Stimulated activated CD4-positive, alpha-beta T cell treated with anti-CD3 and anti-CD28 coated beads, Interleukin-4, amount 100 ng/mL, for 1 hour (primary cell): ENCODE measurements at regions not wholly inside any gene's neighbourhood (a gene's known extent, or its start where the extent isn't known, plus 50 kb on each side); places are given as distances from the start of the nearest gene placed in this dataset.
"Not testable (repeated sequence)": the region's sequence is repeated elsewhere in the genome, so short reads cannot be mapped to it uniquely, and the experiment has no call there.

Experiments
- DNase-seq: peaks from one replicate; pipeline ENCODE4 v3.0.0-alpha.2; 2020

- no peak for DNase-seq
Observed at GRCh38 chr3:107939691-107940442, 151.0 kb downstream of the CD47 start.

- peak; percentile 4 for DNase-seq
Observed at GRCh38 chr3:107938143-107938542, 152.7 kb downstream of the CD47 start.

GRCh38 chr3:107934808-107935207 lies 156.0 kb downstream of the CD47 start:
- DNase-seq, result no peak

- no peak for DNase-seq
Observed at GRCh38 chr3:107933450-107933849, 157.4 kb downstream of the CD47 start.

GRCh38 chr3:107931326-107931725 lies 159.5 kb downstream of the CD47 start:
- no peak for DNase-seq

GRCh38 chr3:107929088-107929487 lies 161.7 kb downstream of the CD47 start:
- no peak for DNase-seq

GRCh38 chr3:107928084-107928445 lies 162.8 kb downstream of the CD47 start:
- DNase-seq, result no peak

- peak; percentile 75 for DNase-seq
Observed at GRCh38 chr3:107927361-107928083, 163.3 kb downstream of the CD47 start.

GRCh38 chr3:107925851-107926250 lies 165.0 kb downstream of the CD47 start:
- no peak for DNase-seq

- DNase-seq, result no peak
Observed at GRCh38 chr3:107921038-107921437, 169.8 kb downstream of the CD47 start.

- no peak for DNase-seq
Observed at GRCh38 chr3:107920538-107920937, 170.3 kb downstream of the CD47 start.

- no peak for DNase-seq
Observed at GRCh38 chr3:107919239-107919638, 171.6 kb downstream of the CD47 start.

GRCh38 chr3:107916171-107916570 lies 174.7 kb downstream of the CD47 start:
- DNase-seq, result no peak

- DNase-seq, result no peak
Observed at GRCh38 chr3:107915706-107916105, 175.1 kb downstream of the CD47 start.

- no peak for DNase-seq
Observed at GRCh38 chr3:107913701-107914100, 177.1 kb downstream of the CD47 start.

- no peak for DNase-seq
Observed at GRCh38 chr3:107911337-107912000, 179.4 kb downstream of the CD47 start.

- peak; percentile 14 for DNase-seq
Observed at GRCh38 chr3:107910713-107911259, 180.0 kb downstream of the CD47 start.

GRCh38 chr3:107909583-107909982 lies 181.2 kb downstream of the CD47 start:
- not testable (repeated sequence) for DNase-seq

GRCh38 chr3:107907996-107908395 lies 182.8 kb downstream of the CD47 start:
- no peak for DNase-seq

GRCh38 chr3:107904536-107905066 lies 186.2 kb downstream of the CD47 start:
- no peak for DNase-seq

GRCh38 chr3:107899990-107900651 lies 190.7 kb downstream of the CD47 start:
- DNase-seq, result no peak

GRCh38 chr3:107897471-107898061 lies 193.3 kb downstream of the CD47 start:
- DNase-seq, result no peak
